ENCODE measurements at regions not wholly inside any gene's neighbourhood (a gene's known extent, or its start where the extent isn't known, plus 50 kb on each side); places are given as distances from the start of the nearest gene placed in this dataset.

DNA sequence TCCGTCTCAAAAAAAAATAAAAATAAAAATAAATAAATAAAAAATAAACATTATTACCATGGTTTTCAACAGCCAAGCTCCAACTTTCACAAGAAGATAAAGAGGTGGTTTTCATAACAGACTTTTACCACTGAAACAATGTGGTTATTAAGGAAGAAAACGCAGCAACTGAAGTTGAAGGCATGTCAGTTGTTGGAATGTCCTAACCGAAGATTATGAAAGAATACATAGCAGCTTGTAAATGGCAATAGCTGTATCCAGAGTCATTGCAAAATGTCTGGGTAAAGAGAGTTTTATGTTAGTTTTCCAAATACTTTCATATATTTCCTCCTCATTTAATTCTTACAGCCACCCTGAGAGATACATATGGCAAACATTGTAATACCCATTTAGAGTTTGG is 161.6 kb upstream of the MARCKS start:
- peak; percentile 44 to 71 for DNase-seq (ENCODE audit: low read depth in 1 of 2, low spot score in 1 of 2)
- Histone ChIP-seq H3K27ac (replicated peaks) (peak overlapping the region; percentile 92), H3K4me3 (replicated peaks; ENCODE audit: insufficient read depth, low read length) (no peak overlapping the region), H3K27me3 (ENCODE audit: insufficient read depth, poor library complexity, severe bottlenecking) (no peaks in the 10 kb centered on the region)
- TF ChIP-seq SPI1 (IDR thresholded peaks at IDR 0.05; ENCODE audit: borderline replicate concordance, low read depth), result no peak
- peak; percentile 34; the same call in 1 of the 2 replicates for TF ChIP-seq POLR2AphosphoS5 (IDR thresholded peaks at IDR 0.05; ENCODE audit: low read depth)

DNA sequence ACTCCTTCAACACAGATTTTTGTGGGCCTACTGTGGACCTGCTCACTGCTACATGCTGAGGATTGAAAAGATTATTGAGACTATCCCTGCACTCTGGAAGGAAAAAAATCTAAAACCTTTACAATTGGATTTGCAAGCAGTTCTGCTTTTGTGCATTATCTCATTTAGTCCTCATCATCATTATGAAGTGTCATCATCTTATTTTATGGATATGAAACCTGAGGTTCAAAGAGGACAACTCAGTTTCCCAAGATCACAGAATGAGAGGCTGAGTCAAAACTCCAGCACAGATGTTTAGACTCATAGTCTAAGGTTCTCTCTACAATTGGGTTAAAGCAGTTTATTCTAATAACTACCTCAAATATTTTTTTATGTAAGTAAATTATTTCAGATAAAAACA is 160.2 kb upstream of the MARCKS start:
- TF ChIP-seq POLR2AphosphoS5 (IDR thresholded peaks at IDR 0.05; ENCODE audit: low read depth) (no peak), SPI1 (IDR thresholded peaks at IDR 0.05; ENCODE audit: borderline replicate concordance, low read depth) (peak; percentile 69), GABPA (IDR thresholded peaks at IDR 0.05; ENCODE audit: low read depth) (no peak)
- TF ChIP-seq, protein P1, sequence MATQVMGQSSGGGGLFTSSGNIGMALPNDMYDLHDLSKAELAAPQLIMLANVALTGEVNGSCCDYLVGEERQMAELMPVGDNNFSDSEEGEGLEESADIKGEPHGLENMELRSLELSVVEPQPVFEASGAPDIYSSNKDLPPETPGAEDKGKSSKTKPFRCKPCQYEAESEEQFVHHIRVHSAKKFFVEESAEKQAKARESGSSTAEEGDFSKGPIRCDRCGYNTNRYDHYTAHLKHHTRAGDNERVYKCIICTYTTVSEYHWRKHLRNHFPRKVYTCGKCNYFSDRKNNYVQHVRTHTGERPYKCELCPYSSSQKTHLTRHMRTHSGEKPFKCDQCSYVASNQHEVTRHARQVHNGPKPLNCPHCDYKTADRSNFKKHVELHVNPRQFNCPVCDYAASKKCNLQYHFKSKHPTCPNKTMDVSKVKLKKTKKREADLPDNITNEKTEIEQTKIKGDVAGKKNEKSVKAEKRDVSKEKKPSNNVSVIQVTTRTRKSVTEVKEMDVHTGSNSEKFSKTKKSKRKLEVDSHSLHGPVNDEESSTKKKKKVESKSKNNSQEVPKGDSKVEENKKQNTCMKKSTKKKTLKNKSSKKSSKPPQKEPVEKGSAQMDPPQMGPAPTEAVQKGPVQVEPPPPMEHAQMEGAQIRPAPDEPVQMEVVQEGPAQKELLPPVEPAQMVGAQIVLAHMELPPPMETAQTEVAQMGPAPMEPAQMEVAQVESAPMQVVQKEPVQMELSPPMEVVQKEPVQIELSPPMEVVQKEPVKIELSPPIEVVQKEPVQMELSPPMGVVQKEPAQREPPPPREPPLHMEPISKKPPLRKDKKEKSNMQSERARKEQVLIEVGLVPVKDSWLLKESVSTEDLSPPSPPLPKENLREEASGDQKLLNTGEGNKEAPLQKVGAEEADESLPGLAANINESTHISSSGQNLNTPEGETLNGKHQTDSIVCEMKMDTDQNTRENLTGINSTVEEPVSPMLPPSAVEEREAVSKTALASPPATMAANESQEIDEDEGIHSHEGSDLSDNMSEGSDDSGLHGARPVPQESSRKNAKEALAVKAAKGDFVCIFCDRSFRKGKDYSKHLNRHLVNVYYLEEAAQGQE (IDR thresholded peaks at IDR 0.05; ENCODE audit: insufficient replicate concordance, low read depth), result no peak
- no peaks in the 10 kb centered on the region for H3K27me3 ChIP-seq (ENCODE audit: insufficient read depth, poor library complexity, severe bottlenecking)
- peak overlapping the region; percentile 92 for H3K27ac ChIP-seq (replicated peaks)
- H3K4me3 ChIP-seq (replicated peaks; ENCODE audit: insufficient read depth, low read length), result no peak overlapping the region
- no peak for DNase-seq (ENCODE audit: low read depth in 1 of 2, low spot score in 1 of 2)

DNA sequence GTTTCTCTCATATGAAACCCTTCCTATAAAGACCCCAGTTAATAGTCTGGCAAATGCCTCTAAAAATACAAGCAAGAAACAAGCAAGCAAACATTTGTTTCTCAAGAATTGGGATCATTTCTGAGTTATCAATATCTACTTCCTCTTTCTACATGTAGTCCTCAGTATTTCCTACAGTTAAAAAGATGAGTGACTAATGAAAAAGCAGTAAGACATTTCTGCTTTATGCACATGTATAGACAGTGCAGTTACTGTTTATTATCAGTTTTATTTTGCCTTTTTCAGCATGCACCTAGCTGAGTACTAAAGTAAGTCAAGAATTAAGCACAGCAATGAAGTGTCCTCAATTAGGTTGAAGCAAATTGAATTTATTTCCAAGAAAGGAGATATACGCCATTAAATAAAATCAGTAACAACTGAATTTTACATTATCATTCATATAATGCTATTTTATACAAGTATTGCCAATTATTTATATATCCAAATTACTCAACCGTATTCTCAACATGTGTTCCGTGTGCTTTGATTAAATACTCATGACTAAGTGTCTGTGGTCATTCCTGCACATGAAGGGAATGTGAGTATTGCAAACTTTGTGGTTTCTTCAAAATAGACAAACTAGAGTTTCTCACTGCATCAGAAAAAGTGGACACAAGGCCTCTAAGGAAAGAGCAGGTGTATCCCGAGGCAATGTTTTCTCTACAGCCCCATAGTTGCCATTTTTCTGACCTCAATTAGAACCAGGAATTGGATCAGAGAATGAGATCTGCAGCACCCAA is 159.3 kb upstream of the MARCKS start:
- H3K27ac ChIP-seq (replicated peaks), result peak overlapping the region; percentile 92
- H3K27me3 ChIP-seq (ENCODE audit: insufficient read depth, poor library complexity, severe bottlenecking), result no peaks in the 10 kb centered on the region
- peak; percentile 28 to 39 for DNase-seq (ENCODE audit: low read depth in 1 of 2, low spot score in 1 of 2)
- no peak overlapping the region for H3K4me3 ChIP-seq (replicated peaks; ENCODE audit: insufficient read depth, low read length)
- TF ChIP-seq POLR2AphosphoS5 (IDR thresholded peaks at IDR 0.05; ENCODE audit: low read depth) (no peak), SPI1 (IDR thresholded peaks at IDR 0.05; ENCODE audit: borderline replicate concordance, low read depth) (peak; percentile 24; the same call in 1 of the 2 replicates), GABPA (IDR thresholded peaks at IDR 0.05; ENCODE audit: low read depth) (no peak)

DNA sequence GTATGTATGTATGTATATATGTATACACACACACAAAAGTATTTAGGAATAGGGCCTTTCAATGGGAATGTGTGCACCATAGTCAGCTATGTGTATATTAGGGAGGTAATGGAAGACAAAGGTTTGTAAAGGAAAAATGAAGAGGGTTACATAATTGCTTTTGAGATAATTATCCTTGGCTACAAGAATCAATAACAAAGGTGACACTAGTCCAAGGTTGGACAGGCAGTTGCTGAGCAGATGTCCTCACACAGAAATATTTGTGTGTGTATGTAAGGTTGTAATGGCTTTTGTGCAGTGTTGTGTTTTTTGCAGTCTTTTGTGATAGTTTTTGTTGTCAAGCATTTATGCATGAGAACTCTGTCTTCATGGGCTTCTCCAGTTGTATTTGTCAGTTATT is 157.9 kb upstream of the MARCKS start:
- TF ChIP-seq SPI1 (IDR thresholded peaks at IDR 0.05; ENCODE audit: borderline replicate concordance, low read depth) (no peak), GABPA (IDR thresholded peaks at IDR 0.05; ENCODE audit: low read depth) (no peak), POLR2AphosphoS5 (IDR thresholded peaks at IDR 0.05; ENCODE audit: low read depth) (no peak)
- TF ChIP-seq, protein P2, sequence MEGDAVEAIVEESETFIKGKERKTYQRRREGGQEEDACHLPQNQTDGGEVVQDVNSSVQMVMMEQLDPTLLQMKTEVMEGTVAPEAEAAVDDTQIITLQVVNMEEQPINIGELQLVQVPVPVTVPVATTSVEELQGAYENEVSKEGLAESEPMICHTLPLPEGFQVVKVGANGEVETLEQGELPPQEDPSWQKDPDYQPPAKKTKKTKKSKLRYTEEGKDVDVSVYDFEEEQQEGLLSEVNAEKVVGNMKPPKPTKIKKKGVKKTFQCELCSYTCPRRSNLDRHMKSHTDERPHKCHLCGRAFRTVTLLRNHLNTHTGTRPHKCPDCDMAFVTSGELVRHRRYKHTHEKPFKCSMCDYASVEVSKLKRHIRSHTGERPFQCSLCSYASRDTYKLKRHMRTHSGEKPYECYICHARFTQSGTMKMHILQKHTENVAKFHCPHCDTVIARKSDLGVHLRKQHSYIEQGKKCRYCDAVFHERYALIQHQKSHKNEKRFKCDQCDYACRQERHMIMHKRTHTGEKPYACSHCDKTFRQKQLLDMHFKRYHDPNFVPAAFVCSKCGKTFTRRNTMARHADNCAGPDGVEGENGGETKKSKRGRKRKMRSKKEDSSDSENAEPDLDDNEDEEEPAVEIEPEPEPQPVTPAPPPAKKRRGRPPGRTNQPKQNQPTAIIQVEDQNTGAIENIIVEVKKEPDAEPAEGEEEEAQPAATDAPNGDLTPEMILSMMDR (IDR thresholded peaks at IDR 0.05; ENCODE audit: insufficient read depth, low read length), result no peak
- TF ChIP-seq, protein P1 (IDR thresholded peaks at IDR 0.05; ENCODE audit: insufficient replicate concordance, low read depth), result no peak
- no peak for DNase-seq (ENCODE audit: low read depth in 1 of 2, low spot score in 1 of 2)
- Histone ChIP-seq H3K27ac (replicated peaks) (no peak overlapping the region), H3K4me3 (replicated peaks; ENCODE audit: insufficient read depth, low read length) (no peak overlapping the region), H3K27me3 (ENCODE audit: insufficient read depth, poor library complexity, severe bottlenecking) (no peaks in the 10 kb centered on the region)

DNA sequence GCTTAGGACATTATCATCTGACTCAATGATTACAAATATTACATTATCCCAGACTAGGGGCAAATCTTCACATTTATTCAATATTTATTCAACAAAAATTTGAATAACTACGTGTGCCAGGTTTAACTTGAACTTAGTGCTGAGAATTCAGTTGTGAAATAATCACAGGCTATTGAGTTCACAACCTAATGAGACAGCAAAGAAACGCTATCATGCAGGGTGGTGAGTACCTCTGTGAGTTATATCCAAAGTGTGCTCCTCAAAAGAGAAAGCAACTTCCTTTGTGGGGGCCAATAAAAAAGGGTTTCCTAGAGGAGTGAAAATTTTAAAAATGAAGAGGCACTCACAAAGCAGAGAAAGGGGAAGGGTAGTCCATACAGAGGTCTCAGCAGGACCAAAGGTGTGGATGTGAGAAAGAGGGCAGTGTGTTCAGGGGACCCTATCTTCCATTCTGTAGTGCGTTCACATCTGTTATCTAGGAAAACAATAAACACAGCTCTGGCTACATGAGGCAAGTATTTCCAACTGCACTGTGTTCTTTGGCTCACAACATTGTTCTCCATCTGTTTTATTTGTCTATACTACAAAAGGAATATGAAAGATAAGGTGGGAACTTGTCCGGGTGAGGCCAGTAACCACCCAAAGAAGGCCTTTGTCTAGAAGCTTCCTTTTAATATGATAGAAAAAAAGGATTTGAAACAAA is 155.4 kb upstream of the MARCKS start:
- H3K27ac ChIP-seq (replicated peaks), result no peak overlapping the region
- TF ChIP-seq GABPA (IDR thresholded peaks at IDR 0.05; ENCODE audit: low read depth) (no peak), SPI1 (IDR thresholded peaks at IDR 0.05; ENCODE audit: borderline replicate concordance, low read depth) (no peak), POLR2AphosphoS5 (IDR thresholded peaks at IDR 0.05; ENCODE audit: low read depth) (no peak)
- TF ChIP-seq, protein P1 (IDR thresholded peaks at IDR 0.05; ENCODE audit: insufficient replicate concordance, low read depth), result no peak
- TF ChIP-seq, protein P2 (IDR thresholded peaks at IDR 0.05; ENCODE audit: insufficient read depth, low read length), result no peak
- H3K27me3 ChIP-seq (ENCODE audit: insufficient read depth, poor library complexity, severe bottlenecking), result no peaks in the 10 kb centered on the region
- DNase-seq (ENCODE audit: low read depth in 1 of 2, low spot score in 1 of 2), result no peak
- H3K4me3 ChIP-seq (replicated peaks; ENCODE audit: insufficient read depth, low read length), result no peak overlapping the region
